ENCODE measurements at regions not wholly inside any gene's neighbourhood (a gene's known extent, or its start where the extent isn't known, plus 50 kb on each side); places are given as distances from the start of the nearest gene placed in this dataset.
"Not testable (repeated sequence)": the region's sequence is repeated elsewhere in the genome, so short reads cannot be mapped to it uniquely, and the experiment has no call there.

DNA sequence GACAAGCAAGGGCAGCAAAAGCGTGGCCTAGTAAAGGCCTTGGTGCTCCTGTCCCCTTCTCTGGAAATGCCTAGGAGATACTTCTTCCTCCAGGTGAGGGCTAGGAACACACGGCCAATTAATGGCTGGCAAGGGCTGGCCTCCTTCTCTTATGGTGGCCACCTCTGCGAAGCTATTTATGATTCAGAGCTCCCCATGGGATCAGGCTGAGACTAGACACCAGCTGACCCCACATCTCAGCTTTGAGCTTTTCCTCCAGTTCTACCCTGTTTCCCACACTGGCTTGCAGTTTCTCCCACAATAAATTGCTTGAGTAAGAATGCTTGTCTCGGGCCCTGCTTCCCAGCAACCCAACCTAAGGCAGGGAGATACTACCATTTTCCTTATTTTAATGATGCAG is 53.7 kb downstream of the CAMK2N1 start:
- DNase-seq (ENCODE audit: low read depth, low spot score) = no peak

DNA sequence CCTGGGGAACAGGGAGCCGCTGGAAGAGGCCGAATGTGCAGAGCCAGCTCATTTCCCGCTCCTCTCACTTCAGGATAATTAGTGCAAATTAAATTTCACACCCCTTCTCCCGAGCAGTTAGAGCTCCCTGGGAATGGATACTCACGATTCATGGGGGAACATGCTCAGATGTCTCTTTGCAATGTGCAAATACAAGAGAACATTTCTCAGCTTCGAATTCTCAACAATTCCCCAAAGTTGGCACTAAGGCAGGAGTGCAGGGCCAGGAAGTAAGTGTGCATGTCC is 54.9 kb downstream of the CAMK2N1 start:
- DNase-seq (ENCODE audit: low read depth, low spot score) = no peak

DNA sequence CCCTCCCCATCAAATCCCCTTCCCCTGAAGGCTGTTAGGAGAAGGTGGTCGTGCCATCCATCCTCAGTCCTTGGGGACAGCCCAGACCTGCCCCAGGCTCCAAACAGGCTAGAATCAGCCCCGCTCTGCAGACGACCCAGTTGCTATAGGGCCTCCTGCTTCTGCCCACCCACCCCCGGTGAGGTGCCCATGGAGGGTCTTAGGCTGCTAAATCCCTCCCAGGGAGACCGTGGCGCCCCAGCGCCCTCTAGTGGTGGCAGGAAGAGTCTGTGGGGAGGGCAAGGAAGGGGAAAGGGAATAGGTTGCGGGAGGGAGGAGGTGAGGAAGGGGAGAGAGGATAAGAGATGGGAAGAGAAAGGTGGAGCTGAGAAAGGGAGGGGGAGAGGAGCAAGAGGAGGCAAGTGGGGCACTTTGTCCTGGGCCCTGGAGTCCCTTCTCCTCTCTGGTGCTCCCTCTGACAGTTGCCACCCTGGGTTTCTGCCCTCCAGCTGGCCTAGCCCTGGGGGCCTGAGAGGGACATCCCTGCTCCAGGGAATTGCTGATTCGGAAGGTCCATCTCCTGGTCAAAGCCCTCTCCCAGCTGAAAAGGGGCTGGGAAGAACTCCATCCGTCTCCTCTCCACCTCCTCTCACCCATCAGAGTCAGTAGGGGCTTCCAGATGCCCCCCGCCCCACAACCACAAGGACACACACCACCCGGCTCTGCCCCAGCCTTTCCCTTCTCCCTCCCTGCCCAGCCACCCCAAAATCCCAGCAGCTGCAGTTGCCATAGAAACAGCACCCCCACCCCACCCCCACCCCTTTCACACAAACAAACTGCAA is 55.4 kb downstream of the CAMK2N1 start:
- peak; percentile 77 for DNase-seq (ENCODE audit: low read depth, low spot score)

DNA sequence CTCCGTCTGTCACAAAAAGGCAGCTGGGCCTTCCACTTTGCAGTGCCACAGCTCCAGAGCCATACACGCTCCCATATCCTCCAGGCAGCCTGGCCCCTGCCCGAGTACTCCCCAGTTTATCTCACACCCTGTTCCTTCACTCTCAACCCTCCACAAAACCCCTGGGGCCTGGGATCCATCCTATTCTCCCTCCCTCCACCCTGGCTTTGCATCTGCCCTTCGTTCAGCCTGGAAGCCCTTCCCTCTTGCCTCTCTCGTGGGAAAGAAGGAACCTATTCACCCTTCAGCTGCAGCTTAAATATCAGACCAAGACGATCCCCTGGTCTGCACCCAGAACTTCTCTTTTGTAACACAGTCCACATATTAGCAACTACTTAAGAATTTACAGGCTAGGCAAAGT is 56.7 kb downstream of the CAMK2N1 start:
- DNase-seq (ENCODE audit: low read depth, low spot score) = no peak

DNA sequence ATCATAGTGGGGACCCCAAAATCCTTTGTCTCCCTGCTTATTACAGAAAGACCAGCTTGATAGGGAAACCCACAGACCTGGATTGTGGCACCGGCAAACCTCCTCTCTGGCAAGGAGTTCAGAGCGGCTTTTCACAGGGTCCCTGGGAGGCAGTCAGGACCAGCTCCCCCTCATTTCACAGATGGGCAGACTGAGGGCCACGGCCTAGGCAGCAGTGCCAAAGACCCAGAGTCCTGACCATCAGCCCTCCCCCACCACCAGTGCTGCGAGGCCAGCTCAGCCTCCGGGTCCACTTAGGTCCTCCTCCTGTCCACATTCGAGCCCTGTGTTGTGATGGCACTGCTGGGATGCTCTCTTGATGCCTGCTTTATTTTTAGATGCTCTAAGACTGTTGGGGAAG is 57.2 kb downstream of the CAMK2N1 start:
- no peak for DNase-seq (ENCODE audit: low read depth, low spot score)

DNA sequence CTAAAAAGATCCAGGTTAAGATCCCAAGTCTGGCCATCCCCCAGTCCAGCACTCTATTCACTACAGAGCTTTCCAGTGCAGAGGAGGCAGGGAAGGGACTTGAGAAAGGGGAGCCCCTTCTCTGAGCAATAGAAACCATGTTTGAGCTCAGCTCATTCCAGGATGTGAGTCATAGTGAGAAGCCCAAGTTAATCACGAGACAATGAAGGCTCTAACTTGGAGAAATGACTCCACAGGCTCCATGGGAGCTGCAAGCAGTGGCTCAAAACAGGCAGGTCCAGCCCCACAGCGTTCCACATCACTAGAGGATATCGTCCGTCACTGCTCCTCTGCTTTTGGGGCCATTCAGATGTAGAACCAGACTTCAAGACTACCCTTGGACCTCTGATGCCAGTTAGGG is 59.1 kb downstream of the CAMK2N1 start:
- DNase-seq (ENCODE audit: low read depth, low spot score) = no peak

DNA sequence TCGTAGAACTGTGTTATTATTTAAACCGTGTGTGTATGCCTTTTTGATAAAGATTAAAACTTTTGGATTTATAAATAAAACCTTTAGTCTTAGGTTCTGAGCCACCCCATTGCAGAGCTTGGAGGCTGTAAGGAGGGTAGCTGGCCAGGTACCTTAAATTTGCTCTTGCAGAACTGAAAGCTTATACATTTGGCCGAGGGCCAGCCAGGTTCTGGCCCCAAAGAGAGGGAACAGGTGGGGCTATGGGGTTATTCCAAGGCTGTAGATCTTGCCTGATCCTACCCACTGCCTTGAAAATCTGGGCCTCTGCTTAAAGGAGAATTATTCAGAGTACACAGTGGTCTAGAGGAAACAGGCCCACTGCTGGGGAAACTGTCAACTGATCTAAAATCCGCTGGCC is 59.6 kb downstream of the CAMK2N1 start:
- DNase-seq (ENCODE audit: low read depth, low spot score) = no peak

DNA sequence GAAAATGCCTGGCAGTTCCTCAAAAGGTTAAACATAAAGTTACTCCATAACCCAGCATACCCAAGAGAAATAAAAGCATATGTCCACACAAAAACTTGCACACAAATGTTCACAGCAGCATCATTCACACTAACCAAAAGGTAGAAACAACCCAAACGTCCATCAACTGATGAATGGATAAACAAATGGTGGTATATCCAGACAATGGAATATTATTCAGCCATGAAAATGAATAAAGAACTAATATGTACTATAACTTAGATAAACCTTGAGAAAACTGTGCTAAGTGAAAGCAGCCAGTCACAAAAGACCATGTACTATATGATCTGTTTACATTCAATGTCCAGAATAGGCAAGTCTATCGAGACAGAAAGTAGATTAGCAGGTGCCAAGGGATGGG is 60.4 kb downstream of the CAMK2N1 start:
- no peak for DNase-seq (ENCODE audit: low read depth, low spot score)

DNA sequence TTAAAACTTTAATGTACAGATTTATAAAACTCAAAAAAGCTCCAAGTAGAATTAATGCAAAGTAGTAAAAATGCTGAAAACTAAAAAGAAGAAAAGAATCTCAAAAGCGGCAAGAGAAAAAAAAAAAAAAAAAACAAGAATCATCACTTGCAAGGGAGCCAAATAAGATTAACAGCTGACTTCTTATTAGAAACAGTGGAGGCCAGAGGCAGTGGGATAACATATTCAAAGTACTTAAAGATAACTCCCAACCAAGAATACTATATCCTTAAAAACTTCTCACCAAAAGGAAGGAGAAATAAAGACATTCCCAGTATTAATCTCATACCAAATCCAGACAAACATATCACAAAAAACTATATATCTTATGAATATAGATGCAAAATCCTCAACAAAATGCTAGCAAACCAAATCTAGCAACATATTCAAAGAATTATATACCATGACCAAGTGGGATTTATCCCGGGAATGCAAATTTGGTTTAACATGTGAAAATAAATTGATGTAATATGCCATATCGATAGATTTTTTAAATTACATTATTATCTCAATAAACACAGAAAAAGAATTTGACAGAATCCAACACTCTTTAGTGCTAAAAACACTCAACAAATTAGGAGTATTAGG is 62.7 kb downstream of the CAMK2N1 start:
- no peak for DNase-seq (ENCODE audit: low read depth, low spot score)

DNA sequence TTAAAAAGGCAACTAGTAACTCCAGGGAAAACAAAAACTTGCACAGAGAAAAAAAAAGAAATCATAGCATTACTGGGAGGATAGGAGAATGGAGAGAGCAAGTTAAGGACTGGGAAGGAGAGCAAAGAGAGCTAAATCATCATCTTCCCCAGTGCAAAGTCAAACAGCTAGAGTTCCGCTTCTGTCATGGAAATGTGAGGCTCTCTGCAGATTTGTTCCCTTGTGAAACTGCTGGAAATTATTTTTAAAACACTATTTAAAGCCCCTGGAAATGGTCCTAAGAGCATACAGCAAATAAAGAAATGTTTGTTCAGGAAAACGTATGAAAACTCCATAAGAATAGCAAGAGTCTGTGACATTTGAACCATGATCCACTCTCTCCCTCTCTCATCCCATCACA is 64.6 kb downstream of the CAMK2N1 start:
- no peak for DNase-seq (ENCODE audit: low read depth, low spot score)

DNA sequence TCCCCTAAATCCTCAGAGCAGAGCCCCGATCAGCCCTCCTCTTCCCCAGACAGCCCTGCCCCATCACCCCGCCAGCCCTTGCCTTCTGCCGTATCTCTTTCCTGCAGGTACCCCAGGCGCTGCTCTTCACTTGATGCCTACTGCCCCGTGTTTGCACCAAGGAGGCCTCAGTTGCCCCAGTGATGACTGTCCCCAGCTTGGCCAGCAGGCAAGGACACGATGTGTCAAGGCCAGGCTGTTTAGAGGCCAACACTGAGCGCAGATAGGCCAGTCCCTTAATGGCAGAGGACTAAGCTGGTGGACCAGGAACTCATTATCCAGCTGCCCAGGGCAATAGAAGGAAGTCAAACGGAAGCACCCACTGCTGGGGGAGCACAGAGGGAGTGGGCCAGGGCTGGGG is 68.4 kb downstream of the CAMK2N1 start:
- DNase-seq (ENCODE audit: low read depth, low spot score) = no peak

DNA sequence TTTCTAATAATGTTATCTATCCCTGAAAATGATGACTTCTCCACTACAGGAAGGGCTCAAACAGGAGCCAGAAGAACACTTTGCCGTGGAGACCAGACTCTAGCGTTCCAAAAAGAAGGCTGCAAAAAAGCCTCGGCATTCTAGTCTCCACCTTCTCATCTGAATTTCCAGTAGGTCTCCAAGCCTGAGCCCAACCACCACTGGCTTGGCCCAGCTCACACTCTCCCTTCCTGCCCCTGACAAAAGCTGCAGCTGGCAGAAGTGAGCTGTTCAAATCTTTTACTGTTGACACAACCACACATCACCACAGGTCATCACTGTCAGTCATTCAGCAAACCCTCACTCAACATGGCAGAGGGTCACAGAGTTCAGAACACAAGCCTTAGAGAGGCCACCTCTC is 69.3 kb downstream of the CAMK2N1 start:
- no peak for DNase-seq (ENCODE audit: low read depth, low spot score)

DNA sequence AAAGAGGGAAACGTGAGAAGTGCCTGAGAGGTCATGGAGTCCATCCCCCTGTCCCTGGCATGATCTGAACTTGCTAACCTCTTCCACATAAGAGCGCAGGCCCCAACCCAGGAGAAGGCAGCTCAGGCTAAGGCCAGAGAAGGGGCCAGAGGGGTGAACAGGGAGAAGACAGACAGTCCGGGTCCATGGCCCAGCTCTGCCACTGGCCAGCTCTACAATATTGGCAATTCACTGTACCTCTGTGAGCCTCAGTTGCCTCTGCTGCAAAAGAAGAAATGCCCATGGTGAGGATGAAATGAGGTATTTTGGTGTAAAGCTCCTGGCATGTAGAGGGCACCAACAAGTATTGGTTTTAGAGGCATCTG is 72.3 kb downstream of the CAMK2N1 start:
- DNase-seq (ENCODE audit: low read depth, low spot score) = no peak

DNA sequence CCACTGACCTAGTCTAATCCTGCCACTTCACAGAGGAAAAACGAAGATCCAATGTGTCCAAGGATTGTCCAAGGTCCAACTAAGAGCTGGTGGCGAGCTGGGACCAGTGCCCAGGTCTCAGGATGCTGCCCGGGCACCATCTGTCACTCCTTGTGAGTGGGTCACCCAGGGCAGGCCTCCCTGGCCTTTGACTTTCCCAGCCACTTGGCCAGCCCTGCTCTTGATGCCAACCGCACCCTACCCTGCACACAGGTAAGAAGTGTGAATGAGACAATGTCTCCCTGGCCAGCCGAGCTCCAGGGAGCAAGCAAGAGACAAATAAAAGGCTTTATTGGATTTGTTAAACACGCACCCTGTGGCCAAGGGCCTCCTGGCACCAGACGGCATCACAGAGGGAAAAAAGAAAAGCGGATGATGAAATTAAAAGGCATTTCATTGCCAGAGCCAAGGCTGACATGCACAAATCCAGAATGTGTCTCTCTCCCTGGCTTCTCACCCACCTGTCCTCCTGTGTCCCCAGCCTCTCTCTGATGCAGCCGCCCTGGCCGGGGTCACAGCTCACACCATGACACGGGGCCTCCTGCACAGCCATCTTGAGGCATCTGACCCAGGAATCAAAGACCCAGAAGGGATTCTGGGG is 72.8 kb downstream of the CAMK2N1 start:
- no peak for DNase-seq (ENCODE audit: low read depth, low spot score)

DNA sequence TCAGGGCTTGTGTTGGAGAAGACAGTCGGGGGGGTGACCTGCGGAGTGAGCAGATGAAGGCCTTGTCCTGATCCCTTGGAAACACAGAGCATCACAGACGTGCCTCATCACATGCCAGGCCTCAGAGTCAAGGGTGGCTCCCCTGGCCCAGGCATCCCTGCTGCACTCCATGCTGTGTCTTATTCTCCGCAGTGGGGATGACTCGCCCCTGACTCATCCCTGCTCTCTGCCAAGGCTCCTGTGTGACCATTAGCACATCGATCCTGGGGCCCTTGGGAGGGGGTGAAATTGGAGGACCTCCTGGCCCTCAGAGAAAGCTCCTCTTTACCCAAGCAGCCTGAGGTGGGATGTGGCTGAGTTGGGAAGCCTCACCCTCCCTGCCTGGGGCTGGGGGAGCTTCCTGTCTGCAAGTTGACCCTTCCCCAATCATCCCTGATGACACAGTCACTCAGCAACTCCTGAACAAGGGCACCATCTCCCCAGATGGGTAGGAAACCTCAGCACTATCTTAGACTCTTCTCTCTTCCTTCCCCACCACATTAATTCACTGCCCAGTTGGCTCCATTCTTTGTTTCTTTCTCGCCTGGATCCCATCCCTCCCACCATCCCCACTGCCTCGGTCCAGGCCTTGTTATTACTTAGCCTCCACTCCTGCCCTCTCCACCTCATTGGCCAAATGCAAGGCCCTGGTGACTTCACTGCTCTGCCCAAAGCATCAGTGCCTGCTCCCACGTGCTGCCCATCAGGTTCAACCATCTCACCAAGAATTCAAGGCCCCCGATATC is 74.6 kb downstream of the CAMK2N1 start:
- no peak for DNase-seq (ENCODE audit: low read depth, low spot score)

DNA sequence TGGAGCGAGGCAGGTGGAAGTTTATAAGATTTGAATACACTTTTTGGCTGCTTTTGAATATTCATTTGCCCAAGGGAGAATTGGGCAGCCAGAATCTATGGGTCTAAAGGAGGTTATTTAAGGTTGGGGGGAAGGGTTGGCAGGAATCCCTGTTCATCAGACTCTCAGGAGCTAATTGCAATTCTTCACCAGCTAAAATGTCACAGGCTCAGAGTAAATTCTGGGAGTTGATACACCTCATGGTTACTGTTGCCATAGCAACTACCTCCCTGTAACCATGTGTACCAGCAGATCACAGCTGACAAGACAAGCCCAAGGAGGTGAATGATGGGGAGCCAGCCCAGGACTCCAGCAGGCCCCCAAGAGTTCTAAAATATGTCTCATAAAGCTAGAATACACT is 75.5 kb downstream of the CAMK2N1 start:
- no peak for DNase-seq (ENCODE audit: low read depth, low spot score)

DNA sequence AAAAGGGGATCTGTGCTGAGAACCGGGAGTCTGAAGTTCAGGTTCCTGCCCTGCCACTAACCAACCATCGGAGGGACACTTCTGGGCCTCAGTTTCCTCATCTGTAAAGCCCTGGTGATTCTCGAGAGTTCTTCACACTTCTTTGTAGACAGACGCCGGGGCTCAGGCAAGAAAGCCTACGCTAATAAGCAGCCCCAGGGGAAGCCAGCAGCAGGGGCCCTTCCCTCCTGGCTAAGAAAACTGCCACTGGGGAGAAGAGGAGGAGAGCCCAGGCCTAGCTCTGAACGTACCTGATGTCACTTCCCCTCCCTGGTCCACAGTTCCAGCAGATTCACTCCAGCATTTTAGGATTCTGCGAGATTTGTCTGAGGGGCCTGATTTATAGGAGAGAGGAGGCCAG is 76.0 kb downstream of the CAMK2N1 start:
- no peak for DNase-seq (ENCODE audit: low read depth, low spot score)

DNA sequence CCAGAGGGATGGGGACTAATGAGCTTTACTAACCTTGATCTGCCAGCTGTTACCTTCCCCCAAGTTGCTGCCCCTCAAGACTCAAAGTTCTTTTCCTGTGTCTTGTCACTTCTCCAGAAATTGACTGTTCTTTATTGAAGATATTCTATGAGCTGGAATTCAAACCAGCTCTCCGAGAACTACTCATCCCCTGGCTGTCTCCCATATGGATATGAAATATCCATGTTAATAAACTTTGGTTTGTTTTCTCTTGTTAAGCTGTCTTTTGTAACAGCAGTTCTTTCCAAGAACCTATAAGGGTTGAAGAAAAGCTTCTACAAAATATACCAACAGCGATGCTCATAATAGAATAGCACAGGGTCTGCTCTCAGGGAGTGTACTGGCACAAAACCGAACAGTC is 77.0 kb downstream of the CAMK2N1 start:
- DNase-seq (ENCODE audit: low read depth, low spot score) = no peak

DNA sequence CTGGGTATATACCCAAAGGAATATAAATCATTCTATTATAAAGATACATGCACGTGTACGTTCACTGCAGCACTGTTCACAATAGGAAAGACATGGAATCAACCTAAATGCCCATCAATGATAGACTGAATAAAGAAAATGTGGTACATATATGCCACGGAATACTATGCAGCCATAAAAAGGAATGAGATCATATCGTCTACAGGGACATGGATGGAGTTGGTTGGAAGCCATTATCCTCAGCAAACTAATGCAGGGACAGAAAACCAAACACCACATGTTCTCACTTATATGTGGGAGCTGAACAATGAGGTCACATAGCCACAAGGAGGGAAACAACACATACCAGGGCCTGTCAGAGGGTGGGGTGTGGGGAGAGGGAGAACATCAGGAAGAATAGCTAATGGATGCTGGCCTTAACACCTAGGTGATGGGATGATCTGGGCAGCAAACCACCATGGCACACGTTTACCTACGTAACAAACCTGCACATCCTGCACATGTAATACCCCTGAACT is 77.8 kb downstream of the CAMK2N1 start:
- not testable (repeated sequence) for DNase-seq (ENCODE audit: low read depth, low spot score)

DNA sequence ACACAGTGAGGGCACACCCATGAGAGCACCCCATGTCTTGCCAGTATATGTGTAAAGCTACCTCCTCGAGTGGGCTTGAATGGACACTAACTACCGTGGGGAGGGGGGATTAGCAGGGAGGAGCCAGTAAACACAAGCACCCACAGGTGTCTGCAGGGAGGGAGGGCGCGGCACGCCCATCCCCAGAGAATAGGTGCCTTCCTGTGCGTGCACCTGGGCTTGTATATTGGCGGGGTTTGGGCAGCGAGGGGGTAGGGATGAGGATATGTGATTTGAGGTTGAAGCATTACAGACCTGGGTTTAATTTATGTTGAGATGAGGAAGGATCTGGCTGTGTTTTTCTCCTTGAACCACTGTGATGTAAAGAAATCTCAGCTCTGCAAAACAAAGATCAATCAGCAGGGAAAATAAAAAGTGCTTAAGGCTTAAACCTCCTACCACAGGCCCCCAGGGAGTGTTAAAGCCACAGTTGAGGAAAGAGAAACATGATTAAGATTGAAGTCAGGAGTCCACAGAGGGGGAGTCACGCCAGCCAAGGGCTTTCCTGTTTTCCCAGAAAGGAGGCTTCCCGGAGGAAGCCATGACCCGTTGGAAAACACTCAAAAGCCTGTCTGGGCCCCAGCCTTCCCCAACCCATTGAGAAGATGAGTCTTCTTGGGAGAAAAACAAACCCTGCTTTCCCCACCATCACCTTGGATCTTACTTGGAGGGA is 80.0 kb downstream of the CAMK2N1 start:
- no peak for DNase-seq (ENCODE audit: low read depth, low spot score)

DNA sequence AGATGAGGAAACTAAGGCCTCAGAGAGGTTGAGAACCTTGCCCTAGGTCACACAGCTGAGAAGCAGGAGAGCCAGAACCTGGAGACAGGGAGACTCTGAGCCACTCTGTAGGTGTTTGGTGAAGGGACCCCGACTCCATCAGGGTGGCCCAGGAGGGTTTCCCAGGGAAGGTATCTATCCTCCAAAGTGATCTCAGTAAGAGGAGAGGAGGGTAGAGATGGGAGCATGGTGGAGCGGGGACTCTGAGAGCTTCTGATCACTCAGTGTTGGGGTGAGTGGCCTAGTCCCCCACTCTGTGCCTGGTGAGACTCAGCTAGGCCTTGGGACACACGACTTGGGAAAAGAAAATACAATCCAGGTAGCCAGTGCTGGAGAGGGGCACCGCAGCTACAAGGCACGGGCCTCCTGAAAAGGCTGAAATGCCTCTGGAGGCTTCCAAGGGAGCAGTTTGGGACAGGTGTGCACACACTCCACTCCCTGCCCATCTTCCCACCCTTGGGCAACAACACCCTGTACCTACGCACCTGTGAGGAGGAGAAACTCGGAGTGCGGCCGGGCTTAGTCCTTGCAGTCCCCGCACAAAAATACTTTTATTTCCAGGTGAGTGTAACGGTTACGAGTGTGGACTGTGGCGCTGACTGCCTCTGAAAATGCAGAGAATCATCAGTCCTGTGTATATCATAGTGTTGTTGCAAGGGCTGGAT is 80.8 kb downstream of the CAMK2N1 start:
- no peak for DNase-seq (ENCODE audit: low read depth, low spot score)
